CD4-positive, alpha-beta T cell treated with Interleukin-15 for 1 hour (primary cell): ENCODE measurements at regions not wholly inside any gene's neighbourhood (a gene's known extent, or its start where the extent isn't known, plus 50 kb on each side); places are given as distances from the start of the nearest gene placed in this dataset.
A peak's percentile ranks its signal among the peaks of the same experiment; 100 is the strongest.
"Not testable (repeated sequence)": the region's sequence is repeated elsewhere in the genome, so short reads cannot be mapped to it uniquely, and the experiment has no call there.

Source experiments
- DNase-seq: peaks from one replicate; pipeline ENCODE4 v3.0.0-alpha.2; 2020

- DNase-seq = no peak
Measured at GRCh38 chr1:234896477-234897389, 231.9 kb downstream of the TOMM20 start.

- peak; percentile 30 for DNase-seq
Measured at GRCh38 chr1:234893725-234894630, 234.7 kb downstream of the TOMM20 start.

- DNase-seq = no peak
Measured at GRCh38 chr1:234893359-234893724, 235.3 kb downstream of the TOMM20 start.

GRCh38 chr1:234892642-234893041, 236.0 kb downstream of the TOMM20 start:
- DNase-seq = no peak

- DNase-seq = no peak
Measured at GRCh38 chr1:234891427-234891826, 237.2 kb downstream of the TOMM20 start.

- no peak for DNase-seq
Measured at GRCh38 chr1:234889643-234890042, 239.0 kb downstream of the TOMM20 start.

GRCh38 chr1:234888247-234888646, 240.4 kb downstream of the TOMM20 start:
- not testable (repeated sequence) for DNase-seq

GRCh38 chr1:234887016-234887900, 241.4 kb downstream of the TOMM20 start:
- DNase-seq = no peak

GRCh38 chr1:234886081-234886984, 242.3 kb downstream of the TOMM20 start:
- DNase-seq = no peak

GRCh38 chr1:234885601-234886000, 243.0 kb downstream of the TOMM20 start:
- no peak for DNase-seq

GRCh38 chr1:234884701-234885100, 243.9 kb downstream of the TOMM20 start:
- no peak for DNase-seq

GRCh38 chr1:234884006-234884405, 244.6 kb downstream of the TOMM20 start:
- no peak for DNase-seq

- DNase-seq = no peak
Measured at GRCh38 chr1:234882898-234883297, 245.7 kb downstream of the TOMM20 start.

- no peak for DNase-seq
Measured at GRCh38 chr1:234881893-234882771, 246.5 kb downstream of the TOMM20 start.

- DNase-seq = no peak
Measured at GRCh38 chr1:234879147-234880080, 249.2 kb downstream of the TOMM20 start.

GRCh38 chr1:234878288-234878687, 250.3 kb downstream of the TOMM20 start:
- no peak for DNase-seq

GRCh38 chr1:234877761-234878160, 250.9 kb downstream of the TOMM20 start:
- DNase-seq = no peak

- DNase-seq = no peak
Measured at GRCh38 chr1:234875953-234876855, 252.4 kb downstream of the TOMM20 start.
